Spinal cord (tissue), 9 donors: ENCODE measurements at regions not wholly inside any gene's neighbourhood (a gene's known extent, or its start where the extent isn't known, plus 50 kb on each side); places are given as distances from the start of the nearest gene placed in this dataset.

ENCODE experiments used
- DNase-seq, 6 donors: peaks; one replicate each; pipeline versions ENCODE4 v3.0.0 to v3.0.0-alpha.2; 2013 to 2015; ENCODE audit warnings: low spot score in 6 of 6, low read depth in 4 of 6
- H3K27ac ChIP-seq: one replicate; pipeline ENCODE4 v1.5.1; 2013; ENCODE audit warnings: low read depth, low read length, control low read depth
- H3K27me3 ChIP-seq: one replicate; pipeline ENCODE4 v1.6.1; 2013; ENCODE audit warnings: low read length; ENCODE audit not compliant: control insufficient read depth, insufficient read depth
- H3K36me3 ChIP-seq: one replicate; pipeline ENCODE4 v1.6.1; 2013; ENCODE audit warnings: low read length; ENCODE audit not compliant: control insufficient read depth, insufficient read depth
- H3K4me1 ChIP-seq: one replicate; pipeline ENCODE4 v1.6.1; 2013; ENCODE audit warnings: low read length; ENCODE audit not compliant: control insufficient read depth, insufficient read depth
- H3K4me3 ChIP-seq: one replicate; pipeline ENCODE4 v1.5.1; 2013; ENCODE audit warnings: low read depth, low read length, control low read depth
- H3K9me3 ChIP-seq: one replicate; pipeline ENCODE4 v1.6.1; 2013; ENCODE audit warnings: low read length; ENCODE audit not compliant: control insufficient read depth, insufficient read depth
- WGBS: methylation state at CpG from one replicate; pipeline ENCODE4 v1.1.5; 2013; ENCODE audit warnings: missing lambda C conversion rate; ENCODE audit not compliant: insufficient coverage; 5-methylcytosine and 5-hydroxymethylcytosine counted together
- donor health status: healthy.

DNA sequence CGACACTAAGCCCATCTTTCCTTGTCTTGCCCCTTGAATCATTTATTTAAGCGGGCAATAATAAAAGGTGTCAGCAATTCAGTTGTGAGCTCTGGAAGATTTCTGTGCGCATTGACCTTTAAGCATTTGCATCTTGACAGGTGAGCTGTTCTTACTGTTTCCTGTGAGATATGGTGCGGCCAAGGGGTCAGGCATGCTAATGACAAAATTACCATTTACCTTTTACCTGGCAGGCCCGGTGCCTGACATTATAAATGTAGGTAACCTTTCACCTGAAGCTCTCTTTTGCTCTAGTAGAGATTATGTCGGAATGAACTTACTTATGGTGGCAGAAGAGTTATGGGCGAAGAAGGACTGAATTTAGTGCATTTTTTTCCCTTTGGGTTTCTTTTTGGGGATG, 89.3 kb upstream of the EEF1E1 start:
- 92% methylated on average over 2 of the region's 7 CpGs for WGBS
- no peak for DNase-seq
- no peak overlapping the region for H3K4me3 ChIP-seq

DNA sequence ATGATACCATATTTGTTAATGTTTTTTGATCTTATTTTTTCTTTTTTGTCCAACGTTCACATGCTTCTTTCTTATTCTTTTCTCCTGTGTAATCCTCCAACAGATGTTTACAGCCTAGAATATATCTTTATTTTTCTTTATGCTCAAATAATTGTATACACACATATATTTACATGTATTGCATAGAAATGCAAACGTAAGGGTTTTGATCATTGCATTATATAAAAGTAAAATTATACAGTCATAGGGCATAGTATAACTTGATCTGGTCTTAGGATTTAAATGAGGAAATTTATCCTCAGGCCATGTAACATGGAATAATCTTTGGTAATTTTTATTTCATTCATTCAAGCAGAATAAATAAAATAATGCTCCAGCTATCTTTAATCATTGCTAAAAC, 84.9 kb upstream of the EEF1E1 start:
- H3K36me3 ChIP-seq: no peaks in the 10 kb centered on the region
- H3K27me3 ChIP-seq: no peaks in the 10 kb centered on the region
- no peak for DNase-seq
- no peaks in the 10 kb centered on the region for H3K9me3 ChIP-seq
- WGBS: no CpG with 5 or more reads among the region's 2 CpGs
- H3K27ac ChIP-seq: no peak overlapping the region
- peaks cover 2% of the 10 kb centered on the region for H3K4me1 ChIP-seq
- H3K4me3 ChIP-seq: no peak overlapping the region

More for the DNA sequence above, 89.3 kb upstream of the EEF1E1 start:
- Histone ChIP-seq H3K27me3 (no peaks in the 10 kb centered on the region), H3K36me3 (no peaks in the 10 kb centered on the region), H3K27ac (no peak overlapping the region), H3K4me1 (no peaks in the 10 kb centered on the region), H3K9me3 (no peaks in the 10 kb centered on the region)

DNA sequence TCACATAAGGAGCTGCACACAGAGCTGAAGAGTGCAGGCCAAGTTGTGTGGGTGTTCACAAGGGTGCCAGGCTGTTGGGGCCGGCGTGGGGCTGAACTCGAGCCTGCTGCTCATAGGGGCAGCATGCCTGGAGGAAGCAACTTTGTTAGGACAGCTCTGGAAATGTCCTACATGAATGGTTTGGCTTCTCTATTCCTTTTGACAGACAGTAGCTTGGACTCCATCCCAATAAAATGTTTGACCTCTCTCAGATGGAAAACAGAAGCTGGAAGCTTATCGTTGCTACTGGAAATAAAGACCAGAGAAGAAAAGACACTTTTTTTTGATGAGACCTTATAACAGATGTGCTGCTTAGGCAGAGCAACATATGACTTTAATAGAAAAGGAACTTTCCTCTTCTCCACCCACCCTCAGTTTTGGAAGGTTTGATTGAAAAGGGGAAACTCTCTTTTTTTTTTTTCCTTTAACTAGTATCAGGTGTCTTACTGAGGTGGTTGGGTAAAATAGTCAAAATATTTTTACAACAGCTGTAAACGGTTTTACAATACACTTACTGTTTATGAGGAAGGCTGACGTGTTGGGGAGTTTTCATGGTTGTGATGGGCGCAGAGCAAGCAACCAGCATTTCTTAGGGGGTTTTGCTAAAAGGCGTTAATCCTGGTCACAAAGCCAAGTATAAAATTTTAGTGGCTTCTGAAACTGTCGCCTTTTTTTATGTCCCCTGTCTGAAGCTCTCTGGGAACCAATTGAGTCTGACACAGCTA, 80.7 kb upstream of the EEF1E1 start:
- no peak overlapping the region for H3K4me3 ChIP-seq
- 53% methylated on average over 7 of the region's 9 CpGs for WGBS
- H3K36me3 ChIP-seq: no peaks in the 10 kb centered on the region
- H3K27ac ChIP-seq: no peak overlapping the region
- no peaks in the 10 kb centered on the region for H3K27me3 ChIP-seq
- DNase-seq: no peak
- peaks cover 5% of the 10 kb centered on the region for H3K4me1 ChIP-seq
- H3K9me3 ChIP-seq: no peaks in the 10 kb centered on the region

DNA sequence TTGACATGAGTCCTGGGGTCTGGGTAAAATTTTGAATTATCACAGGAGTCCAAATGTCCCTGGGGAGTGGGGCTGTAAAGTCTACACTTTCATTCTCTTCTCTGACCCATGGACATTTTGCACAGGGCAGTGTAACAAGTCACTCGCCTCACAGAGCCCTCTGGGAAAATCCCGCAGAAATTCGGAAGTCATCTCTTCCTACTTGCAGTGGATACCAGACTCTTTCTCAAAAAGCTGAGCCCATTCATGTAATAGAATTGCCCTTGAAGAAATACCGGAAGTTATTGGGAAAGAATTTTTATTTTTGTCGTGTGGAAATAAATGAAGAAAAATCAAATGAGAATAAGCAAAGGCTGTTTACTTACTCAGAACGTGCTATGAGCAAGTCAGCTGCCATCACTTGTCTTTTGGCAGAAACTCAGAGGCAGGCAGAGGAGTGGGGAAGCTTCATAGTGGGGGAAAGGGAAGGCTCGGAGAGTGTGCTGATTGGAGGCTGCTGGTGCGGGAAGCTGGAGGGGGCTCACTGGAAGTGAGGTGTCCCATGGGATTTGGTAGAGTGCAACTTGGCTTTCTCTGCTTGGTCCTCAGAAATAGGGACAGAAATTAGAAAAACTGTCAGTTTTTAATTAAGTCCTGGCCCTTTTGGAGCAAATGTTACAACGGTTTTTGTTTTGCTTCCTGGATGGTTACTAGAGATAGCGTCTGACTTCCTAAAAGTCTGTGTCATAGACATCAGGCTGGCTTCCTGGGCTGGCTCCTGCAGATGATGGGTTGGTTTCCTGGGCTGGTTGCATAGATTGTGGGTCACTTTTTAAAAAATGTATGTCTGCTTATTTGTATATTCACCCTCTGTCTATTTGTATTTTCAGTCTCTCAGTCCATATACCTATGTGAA, 79.8 kb upstream of the EEF1E1 start:
- Histone ChIP-seq H3K27ac (no peak overlapping the region), H3K4me1 (peaks cover 5% of the 10 kb centered on the region), H3K27me3 (no peaks in the 10 kb centered on the region), H3K36me3 (no peaks in the 10 kb centered on the region), H3K9me3 (no peaks in the 10 kb centered on the region), H3K4me3 (no peak overlapping the region)
- DNase-seq: peak in 2 of 6 donors; percentile 28 to 38
- WGBS: 66% methylated on average over 9 of the region's 10 CpGs

DNA sequence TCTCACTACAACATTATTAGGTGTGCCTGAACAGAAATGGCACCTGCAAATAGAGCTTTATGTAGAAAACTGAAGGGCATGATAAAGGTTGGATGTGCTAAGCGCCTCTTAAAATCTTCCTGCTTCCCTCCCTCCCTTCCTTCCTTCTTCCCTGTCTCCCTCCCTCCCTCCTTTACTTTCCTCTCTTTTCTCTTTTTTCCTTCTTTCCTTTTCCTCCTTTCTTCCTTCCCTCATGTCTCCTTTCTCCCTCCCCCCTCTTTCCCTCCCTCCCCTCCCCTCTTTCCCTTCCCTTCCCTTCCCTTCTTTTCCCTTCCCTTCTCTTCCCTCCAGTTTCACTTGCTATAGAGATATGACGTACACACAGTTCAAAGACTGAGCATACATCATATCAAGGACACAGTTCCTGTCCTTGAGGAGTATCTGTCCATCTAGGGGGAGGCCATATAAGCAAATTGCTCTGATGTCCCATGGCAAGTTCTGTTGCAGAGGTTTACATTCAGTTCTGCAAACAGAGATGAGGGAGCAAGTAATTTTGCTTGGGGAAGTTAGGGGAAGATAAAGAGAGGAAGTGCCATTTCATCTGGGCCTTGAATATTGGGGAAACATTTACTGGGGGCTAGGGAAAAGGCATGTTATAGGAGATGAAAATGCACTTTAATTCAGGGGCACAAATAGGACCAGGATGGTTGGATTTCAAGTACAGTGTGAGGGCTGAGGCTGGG, 79.0 kb upstream of the EEF1E1 start:
- Histone ChIP-seq H3K27ac (no peak overlapping the region), H3K4me3 (no peak overlapping the region), H3K9me3 (no peaks in the 10 kb centered on the region), H3K27me3 (no peaks in the 10 kb centered on the region), H3K4me1 (peaks cover 5% of the 10 kb centered on the region), H3K36me3 (no peaks in the 10 kb centered on the region)
- 83% methylated on average over 1 of the region's 2 CpGs for WGBS
- no peak for DNase-seq

DNA sequence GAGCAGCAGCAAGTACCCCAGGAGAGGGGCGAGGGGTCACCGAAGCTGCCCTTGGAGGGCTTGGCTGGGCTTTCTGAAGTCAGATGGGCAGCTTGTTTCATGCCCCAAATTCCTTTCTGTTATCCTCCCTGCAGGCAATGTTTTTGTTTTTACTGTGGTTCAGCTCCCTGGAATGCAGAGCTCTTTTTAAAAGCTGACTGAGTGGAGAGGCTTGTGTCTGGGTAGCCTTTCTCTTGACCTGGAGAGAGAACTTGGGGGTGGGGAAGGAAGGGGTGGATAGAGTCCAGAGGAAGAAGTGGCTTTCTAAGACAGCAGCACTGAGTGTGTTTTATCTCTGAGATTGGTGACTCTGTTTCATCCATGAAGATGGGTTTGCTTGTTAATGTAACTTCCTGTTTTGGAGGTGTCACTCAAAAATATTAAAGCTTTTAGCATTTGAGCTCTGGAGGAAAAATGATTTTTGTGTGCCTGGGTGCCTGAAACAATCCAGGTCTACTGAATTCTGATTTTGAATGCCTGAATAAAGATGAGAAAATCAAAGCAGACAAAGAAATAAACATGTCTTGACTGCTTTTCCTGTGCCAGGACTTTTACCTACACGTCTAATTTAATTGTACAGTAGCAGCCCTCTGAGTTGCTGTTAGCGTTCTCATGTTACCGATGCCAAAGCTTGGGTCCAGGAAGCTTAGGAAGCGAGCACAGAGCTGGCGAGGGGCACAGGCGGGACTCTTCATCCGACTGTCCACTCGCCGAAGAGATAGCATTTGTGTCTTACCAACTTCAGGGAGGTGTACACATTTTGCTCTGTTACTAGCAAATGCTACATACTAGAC, 78.2 kb upstream of the EEF1E1 start:
- Histone ChIP-seq H3K27ac (no peak overlapping the region), H3K36me3 (no peaks in the 10 kb centered on the region), H3K27me3 (no peaks in the 10 kb centered on the region), H3K4me1 (peaks cover 5% of the 10 kb centered on the region), H3K9me3 (no peaks in the 10 kb centered on the region), H3K4me3 (no peak overlapping the region)
- WGBS: 24% methylated on average over 11 of the region's 11 CpGs
- DNase-seq: peak in 1 of 6 donors; percentile 62

DNA sequence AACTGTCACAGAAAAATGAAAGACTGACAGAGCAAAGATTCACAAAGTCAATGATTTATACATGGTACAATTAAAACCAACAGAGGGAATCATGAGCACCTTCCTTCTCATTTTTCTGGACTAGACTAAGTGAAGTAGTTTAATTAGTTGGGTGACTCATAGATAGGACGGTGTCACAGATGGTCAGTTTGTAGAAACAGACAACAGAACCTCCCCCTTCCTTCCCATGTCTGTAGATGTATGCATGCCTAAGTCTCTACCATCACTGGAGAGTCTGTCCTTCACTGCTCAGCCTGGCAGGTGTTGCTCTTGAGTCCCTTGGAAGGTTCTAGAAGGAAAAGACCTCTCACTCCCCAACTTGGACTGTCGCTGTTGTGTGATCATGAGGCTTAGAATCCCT, 75.4 kb upstream of the EEF1E1 start:
- H3K27me3 ChIP-seq: no peaks in the 10 kb centered on the region
- H3K4me3 ChIP-seq: no peak overlapping the region
- no peaks in the 10 kb centered on the region for H3K9me3 ChIP-seq
- no CpG with 5 or more reads among the region's 2 CpGs for WGBS
- H3K36me3 ChIP-seq: no peaks in the 10 kb centered on the region
- peaks cover 4% of the 10 kb centered on the region for H3K4me1 ChIP-seq
- H3K27ac ChIP-seq: no peak overlapping the region
- DNase-seq: no peak

DNA sequence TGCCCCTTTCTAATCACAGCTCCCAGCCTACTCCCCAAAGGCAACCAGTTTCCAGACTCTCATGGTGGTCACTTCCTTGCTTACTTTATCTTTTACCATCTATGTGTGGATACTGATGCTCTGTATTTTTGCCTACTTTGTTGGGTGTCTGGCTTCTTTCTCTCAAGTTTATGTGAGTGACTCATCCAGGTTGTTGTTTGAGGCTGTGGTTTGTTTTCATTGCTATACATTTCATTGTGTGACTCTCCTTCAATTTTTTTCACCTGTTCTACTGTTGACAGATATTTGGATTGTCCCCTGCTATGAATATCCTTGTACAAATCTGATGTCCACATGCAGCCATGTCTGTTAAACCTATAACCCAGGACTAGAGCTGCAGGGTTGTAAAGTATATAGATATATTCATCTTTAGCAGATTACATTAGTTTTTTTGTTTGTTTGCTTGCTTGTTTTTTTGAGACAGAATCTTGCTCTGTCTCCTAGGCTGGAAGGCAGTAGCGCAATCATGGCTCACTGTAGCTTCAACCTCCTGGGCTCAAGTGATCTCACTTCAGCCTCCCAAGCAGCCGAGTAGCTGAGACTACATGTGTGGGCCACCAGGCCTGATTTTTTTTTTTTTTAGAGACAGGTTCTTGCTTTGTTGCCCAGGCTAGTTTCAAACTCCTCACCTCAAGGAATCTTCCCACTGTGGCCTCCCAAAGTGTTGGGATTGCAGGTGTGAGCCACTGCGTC, 72.9 kb upstream of the EEF1E1 start:
- Histone ChIP-seq H3K27me3 (no peaks in the 10 kb centered on the region), H3K27ac (no peak overlapping the region), H3K4me3 (no peak overlapping the region), H3K36me3 (no peaks in the 10 kb centered on the region), H3K4me1 (peaks cover 2% of the 10 kb centered on the region), H3K9me3 (no peaks in the 10 kb centered on the region)
- DNase-seq: no peak
- 76% methylated on average over 2 of the region's 3 CpGs for WGBS
